HG03565 (cell line): ENCODE measurements at regions not wholly inside any gene's neighbourhood (a gene's known extent, or its start where the extent isn't known, plus 50 kb on each side); places are given as distances from the start of the nearest gene placed in this dataset.
"Not testable (repeated sequence)": the region's sequence is repeated elsewhere in the genome, so short reads cannot be mapped to it uniquely, and the experiment has no call there.

Experiments
- ATAC-seq: cut with Tn5 transposase; IDR thresholded peaks from one replicate; pipeline ENCODE4 v1.9.1; 2021; ENCODE audit warnings: mild to moderate bottlenecking, moderate library complexity; ENCODE audit not compliant: unreplicated experiment

DNA sequence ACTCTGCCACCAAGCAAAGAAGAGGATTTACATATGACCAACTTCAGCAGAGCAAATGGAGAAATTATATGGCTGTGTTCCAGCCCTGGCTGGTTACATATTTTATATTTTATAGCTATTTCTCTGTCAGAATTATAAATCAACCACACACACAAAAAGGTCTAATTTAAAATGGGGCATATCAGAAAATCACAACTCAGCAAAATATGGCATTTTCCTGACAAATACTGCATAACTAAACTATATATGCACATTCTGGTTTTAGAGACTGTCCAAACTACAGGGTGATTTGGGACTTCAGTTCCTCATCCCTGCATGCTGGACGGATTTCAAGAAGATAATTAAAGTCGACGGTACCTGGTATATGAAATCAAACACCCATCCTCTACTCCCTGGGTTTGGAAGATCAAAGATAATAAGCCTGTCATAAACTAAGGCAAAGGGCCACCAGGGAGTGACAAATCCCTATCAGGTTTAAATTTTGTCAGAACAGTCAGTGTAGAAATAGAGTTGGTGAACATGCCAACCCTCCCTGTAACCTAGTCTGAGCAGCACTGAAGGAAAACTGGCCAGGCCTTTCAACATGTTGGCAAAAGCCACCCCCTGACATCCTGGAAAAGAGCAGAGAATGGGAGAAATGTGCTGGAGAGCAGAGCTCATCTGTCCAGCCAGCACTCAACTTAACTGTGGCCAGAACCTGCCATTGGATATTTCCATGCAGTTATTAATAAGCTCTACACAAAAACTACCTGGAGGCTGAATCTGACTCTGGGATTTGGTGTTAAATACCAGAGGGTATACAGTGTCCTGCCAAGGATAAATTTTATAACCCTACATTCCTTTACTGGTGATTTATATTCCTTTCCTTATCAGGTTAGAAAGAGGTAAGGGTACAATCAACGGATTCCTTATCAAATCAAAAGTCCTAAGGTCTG is 235.7 kb downstream of the ENC1 start:
- no peak for ATAC-seq

GRCh38 chr5:74403771-74404170 is 236.8 kb downstream of the ENC1 start:
- no peak for ATAC-seq

DNA sequence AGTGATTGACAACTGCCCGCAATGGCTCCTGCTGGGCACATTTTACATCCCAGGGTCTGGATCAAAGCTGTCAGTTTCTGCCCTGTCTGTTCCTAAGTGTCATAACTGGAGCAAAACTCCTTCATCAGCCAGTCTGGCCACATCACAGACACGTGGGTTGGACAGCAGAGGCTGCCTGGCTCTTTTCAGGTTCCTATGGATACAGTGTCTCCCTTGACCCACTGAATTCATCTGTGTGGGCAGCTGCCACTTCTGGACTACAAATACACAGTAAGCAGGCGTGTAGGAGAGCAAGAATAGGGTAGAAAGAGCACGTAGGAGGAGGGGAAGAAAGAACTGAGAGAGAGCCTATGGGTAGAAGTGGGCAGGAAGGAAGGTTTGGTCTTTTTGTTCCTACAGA is 238.0 kb downstream of the ENC1 start:
- ATAC-seq: no peak

DNA sequence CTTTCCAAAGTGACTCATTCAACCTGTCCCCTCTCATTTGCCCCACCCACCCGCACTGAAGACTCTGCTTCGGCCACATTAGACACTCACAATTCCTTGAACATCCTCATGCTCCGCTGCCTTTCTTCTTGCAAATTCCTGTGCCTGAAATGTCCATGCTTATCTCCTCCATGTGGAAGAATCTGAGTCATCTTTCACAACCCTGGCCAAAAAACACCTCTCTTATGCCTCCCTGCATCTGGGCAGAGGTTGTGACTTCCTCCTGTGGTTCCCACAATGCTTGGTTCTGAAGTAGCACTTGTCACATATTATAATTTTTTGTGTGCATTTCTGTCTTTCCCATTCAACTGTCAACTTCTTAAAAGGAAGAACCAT is 238.6 kb downstream of the ENC1 start:
- ATAC-seq: no peak

GRCh38 chr5:74401281-74401945 is 239.1 kb downstream of the ENC1 start:
- ATAC-seq: no peak

GRCh38 chr5:74400067-74400466 is 240.5 kb downstream of the ENC1 start:
- no peak for ATAC-seq

DNA sequence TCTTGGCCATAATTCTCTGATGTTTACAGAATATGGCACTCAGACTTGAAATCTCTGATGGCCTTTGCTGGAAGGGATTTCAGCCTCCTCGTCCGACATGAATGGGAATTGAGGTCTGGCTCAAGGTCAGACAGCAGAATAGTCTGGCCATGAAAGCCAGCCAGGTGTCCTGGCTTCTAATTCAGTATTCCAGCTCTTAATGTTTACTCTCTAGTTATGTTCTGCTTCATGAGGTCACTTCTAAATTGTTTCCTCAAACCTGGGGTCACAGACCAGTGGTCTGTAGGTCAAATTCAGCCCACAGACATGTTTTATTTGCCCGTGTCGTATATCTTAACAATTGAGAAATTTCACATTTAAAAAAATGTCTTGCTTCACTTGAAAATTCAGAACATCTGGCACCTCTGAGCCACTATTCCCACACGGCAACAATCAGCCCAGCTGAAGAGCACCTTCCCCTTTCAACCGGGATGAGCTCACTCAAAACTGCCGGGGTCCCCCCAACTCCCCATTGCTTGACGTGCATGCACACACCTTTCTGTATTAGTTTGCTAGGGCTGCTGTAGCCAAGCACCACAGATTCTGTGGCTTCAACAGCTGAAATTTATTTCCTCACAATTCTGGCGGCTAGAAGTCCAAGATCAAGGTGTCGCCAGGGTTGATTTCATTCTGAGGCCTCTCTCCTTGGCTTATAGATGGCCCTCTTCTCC is 243.5 kb downstream of the ENC1 start:
- no peak for ATAC-seq

- ATAC-seq: no peak
These were observed 245.3 kb downstream of the ENC1 start for GRCh38 chr5:74394916-74395880.

- ATAC-seq: no peak
These were observed 246.0 kb downstream of the ENC1 start for GRCh38 chr5:74394528-74394915.

- ATAC-seq: no peak
These were observed 246.6 kb downstream of the ENC1 start for GRCh38 chr5:74393943-74394342.

- no peak for ATAC-seq
These were observed 247.7 kb downstream of the ENC1 start for GRCh38 chr5:74392711-74393351.

DNA sequence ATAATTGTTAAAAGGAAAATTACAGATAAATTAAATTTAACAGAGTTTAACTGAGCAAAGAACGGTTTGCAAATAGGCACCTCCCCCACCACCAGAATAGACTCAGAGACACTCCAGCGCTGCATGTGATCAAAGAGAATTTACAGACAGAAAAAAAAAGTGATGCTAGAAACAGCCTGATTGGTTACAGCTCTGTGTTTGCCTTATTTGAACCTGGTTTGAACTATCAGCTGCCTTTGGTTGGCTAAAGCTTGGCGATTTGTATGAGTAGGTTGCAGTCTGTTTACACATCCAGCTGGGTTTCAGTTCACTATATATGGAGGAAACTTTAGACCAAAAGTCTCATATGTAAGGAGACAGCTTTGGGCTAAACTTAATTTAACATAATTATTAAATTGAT is 249.1 kb downstream of the ENC1 start:
- no peak for ATAC-seq

- ATAC-seq: no peak
These were observed 249.7 kb downstream of the ENC1 start for GRCh38 chr5:74390822-74391221.

- ATAC-seq: no peak
These were observed 250.3 kb downstream of the ENC1 start for GRCh38 chr5:74390306-74390637.

DNA sequence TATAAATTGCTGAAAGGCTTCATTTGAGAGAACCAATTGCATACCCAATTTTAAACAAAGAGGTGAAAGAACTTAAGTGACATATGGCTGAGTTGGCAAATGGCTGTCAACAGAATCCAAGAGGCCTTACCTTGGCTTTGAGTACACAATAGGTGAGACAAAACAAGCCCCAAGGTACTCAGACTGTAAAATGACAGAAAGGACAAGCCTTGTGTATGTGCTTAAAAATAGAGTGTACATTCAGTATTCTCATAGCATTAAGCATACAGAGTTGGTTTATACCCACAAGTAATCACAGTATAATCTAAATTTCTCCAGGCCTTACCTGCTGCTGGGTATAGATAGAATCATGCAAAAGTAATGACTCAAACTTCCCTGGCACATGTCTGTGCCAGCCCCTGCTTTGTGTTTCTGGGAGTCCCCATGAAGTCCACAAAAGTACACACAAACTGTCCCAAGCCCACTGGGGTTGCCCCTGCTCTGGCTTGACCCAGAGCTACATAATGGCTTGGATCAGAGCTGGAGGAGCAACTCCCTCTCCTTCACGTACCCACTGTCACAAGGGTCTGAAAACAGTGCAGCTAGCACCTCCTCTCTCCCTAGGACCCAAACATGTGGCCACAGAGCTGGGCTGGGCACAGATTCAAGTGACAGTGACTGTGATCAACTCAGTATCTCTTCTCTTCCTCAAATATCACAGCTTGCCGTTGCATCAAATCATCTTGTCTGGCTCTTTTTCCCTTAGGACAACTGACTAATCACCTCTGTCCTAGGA is 250.8 kb downstream of the ENC1 start:
- no peak for ATAC-seq

DNA sequence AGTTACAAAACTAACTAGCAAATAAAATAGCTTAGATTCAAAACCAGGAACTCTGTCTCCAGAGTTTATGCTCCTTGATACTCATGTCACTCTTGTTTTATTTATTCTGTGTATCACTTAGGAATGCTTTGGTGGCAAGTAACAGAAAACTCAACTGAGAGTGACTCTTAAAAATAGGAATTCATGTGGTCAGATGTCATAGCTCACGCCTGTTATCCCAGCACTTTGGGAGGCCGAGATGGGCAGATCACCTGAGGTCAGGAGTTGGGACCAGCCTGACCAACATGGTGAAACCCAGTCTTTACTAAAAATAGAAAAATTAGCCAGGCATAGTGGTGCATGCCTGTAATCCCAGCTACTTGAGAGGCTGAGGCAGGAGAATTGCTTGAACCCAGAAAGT is 252.1 kb downstream of the ENC1 start:
- ATAC-seq: not testable (repeated sequence)

DNA sequence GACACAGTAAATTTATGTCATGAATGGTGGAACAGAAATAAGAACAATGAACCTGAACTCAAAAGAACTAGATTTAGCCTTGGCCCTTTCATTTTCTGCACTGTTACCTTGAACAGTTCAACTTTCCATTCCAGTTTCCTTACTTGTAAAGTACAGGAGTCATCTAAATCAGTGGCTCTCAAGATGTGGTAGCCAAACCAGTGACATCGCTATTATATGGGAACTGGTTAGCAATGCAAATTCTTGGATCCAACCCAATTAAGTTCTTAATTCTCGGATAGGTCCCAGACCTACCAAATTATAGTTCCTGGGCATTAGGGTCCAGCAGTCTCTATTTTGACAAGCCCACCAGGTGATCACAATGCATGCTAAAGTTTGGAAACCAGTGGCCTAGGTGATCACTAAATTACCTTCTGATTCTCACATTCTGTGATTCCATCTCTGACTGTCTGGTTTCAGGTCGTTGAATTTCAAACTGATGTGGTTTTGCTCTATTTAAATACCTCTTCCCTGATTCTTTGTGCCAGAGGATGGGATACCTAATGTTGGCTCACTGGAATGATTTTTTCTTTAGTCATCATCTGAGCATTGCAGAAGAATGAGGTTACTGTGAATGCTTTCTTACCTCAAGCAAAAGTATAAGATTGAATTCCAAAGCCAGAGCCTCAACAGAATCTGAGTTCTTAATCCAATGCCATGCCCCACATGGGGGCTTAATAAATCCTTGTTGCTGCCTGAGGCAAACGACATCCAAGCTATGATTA is 253.8 kb downstream of the ENC1 start:
- ATAC-seq: no peak

DNA sequence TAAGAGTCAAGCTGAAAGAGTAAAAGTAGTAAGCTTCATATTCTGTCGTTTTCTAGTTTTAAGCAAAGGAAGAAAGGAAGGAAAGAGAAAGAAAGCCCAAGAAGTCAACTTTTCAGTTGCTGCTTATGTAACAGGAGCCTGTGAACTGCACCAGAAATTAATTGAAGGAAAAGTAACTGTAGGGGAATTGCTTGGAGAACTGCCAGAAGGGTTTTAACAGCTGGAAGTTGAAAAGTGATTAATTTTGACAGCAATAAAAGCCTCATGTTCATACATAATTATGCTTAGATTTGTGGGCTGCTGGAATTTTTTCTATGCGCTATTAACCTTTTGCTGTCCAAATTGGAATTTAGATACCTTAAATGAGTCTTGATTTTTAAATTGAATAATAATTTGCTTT is 255.7 kb downstream of the ENC1 start:
- no peak for ATAC-seq
